ENCODE measurements at regions not wholly inside any gene's neighbourhood (a gene's known extent, or its start where the extent isn't known, plus 50 kb on each side); places are given as distances from the start of the nearest gene placed in this dataset.
"Not testable (repeated sequence)": the region's sequence is repeated elsewhere in the genome, so short reads cannot be mapped to it uniquely, and the experiment has no call there.

- no peak for DNase-seq
Measured at GRCh38 chr13:44778761-44779484, 202.8 kb upstream of the TSC22D1 start.

- not testable (repeated sequence) for DNase-seq
Measured at GRCh38 chr13:44775290-44775689, 199.2 kb upstream of the TSC22D1 start.

- DNase-seq, result no peak
Measured at GRCh38 chr13:44770951-44771350, 194.8 kb upstream of the TSC22D1 start.

GRCh38 chr13:44769686-44770085 is 193.6 kb upstream of the TSC22D1 start:
- no peak for DNase-seq

- DNase-seq, result no peak
Measured at GRCh38 chr13:44768775-44769581, 192.8 kb upstream of the TSC22D1 start.

GRCh38 chr13:44768239-44768638 is 192.1 kb upstream of the TSC22D1 start:
- no peak for DNase-seq

GRCh38 chr13:44765001-44765471 is 188.9 kb upstream of the TSC22D1 start:
- no peak for DNase-seq

- DNase-seq, result no peak
Measured at GRCh38 chr13:44764302-44764692, 188.2 kb upstream of the TSC22D1 start.

GRCh38 chr13:44763615-44764301 is 187.6 kb upstream of the TSC22D1 start:
- DNase-seq, result no peak

GRCh38 chr13:44762911-44763310 is 186.8 kb upstream of the TSC22D1 start:
- DNase-seq, result no peak

- DNase-seq, result no peak
Measured at GRCh38 chr13:44760434-44760833, 184.3 kb upstream of the TSC22D1 start.

GRCh38 chr13:44759384-44760360 is 183.5 kb upstream of the TSC22D1 start:
- peak; percentile 46 for DNase-seq

- DNase-seq, result no peak
Measured at GRCh38 chr13:44758630-44759383, 182.7 kb upstream of the TSC22D1 start.

GRCh38 chr13:44757671-44758070 is 181.5 kb upstream of the TSC22D1 start:
- DNase-seq, result no peak

- DNase-seq, result no peak
Measured at GRCh38 chr13:44756276-44756810, 180.2 kb upstream of the TSC22D1 start.

- DNase-seq, result no peak
Measured at GRCh38 chr13:44755872-44756271, 179.7 kb upstream of the TSC22D1 start.

- DNase-seq, result no peak
Measured at GRCh38 chr13:44752164-44752563, 176.0 kb upstream of the TSC22D1 start.

- no peak for DNase-seq
Measured at GRCh38 chr13:44750630-44751029, 174.5 kb upstream of the TSC22D1 start.

- DNase-seq, result no peak
Measured at GRCh38 chr13:44749906-44750305, 173.8 kb upstream of the TSC22D1 start.

GRCh38 chr13:44748439-44748838 is 172.3 kb upstream of the TSC22D1 start:
- no peak for DNase-seq

GRCh38 chr13:44747179-44747578 is 171.0 kb upstream of the TSC22D1 start:
- no peak for DNase-seq

All from NCI-H1436 treated with DMSO at 0.1 percent for 48 hours (cell line).